Mammary epithelial cell (primary cell): ENCODE measurements at regions not wholly inside any gene's neighbourhood (a gene's known extent, or its start where the extent isn't known, plus 50 kb on each side); places are given as distances from the start of the nearest gene placed in this dataset.

ENCODE experiments used
- CTCF ChIP-seq, 2 donors: IDR thresholded peaks in 1 of 2; conservative IDR thresholded peaks in 1 of 2; 2 replicates each; pipeline ENCODE4 v1.5.1; 2011 to 2012; ENCODE audit warnings: inconsistent platforms in 2 of 2, low read length in 2 of 2, mild to moderate bottlenecking in 2 of 2, control low read depth in 1 of 2, low read depth in 1 of 2; ENCODE audit not compliant: insufficient read depth in 1 of 2; ENCODE audit errors: extremely low read depth in 1 of 2
- EZH2 ChIP-seq: IDR thresholded peaks from 2 replicates; pipeline ENCODE4 v1.6.1; 2012; ENCODE audit warnings: low read length, inconsistent platforms, borderline replicate concordance

- TF ChIP-seq CTCF (conservative IDR thresholded peaks at IDR 0.05 in 1 of 2, IDR thresholded peaks at IDR 0.05 in 1 of 2; ENCODE audit: extremely low read depth in 1 of 2, insufficient read depth in 1 of 2, low read depth in 1 of 2, low read length in 2 of 2) (no peak), EZH2 (no peak)
These were observed 846.5 kb downstream of the TYW1 start for GRCh38 chr7:67843001-67843565.
